Lower leg skin (tissue), 3 donors: ENCODE measurements at regions not wholly inside any gene's neighbourhood (a gene's known extent, or its start where the extent isn't known, plus 50 kb on each side); places are given as distances from the start of the nearest gene placed in this dataset.

Experiments
- CTCF ChIP-seq, 3 donors: fragments of 450-650 bp; IDR thresholded peaks; one replicate each; pipeline ENCODE4 v1.5.1; 2016; ENCODE audit warnings: antibody characterized with exemption in 3 of 3, mild to moderate bottlenecking in 3 of 3, moderate library complexity in 2 of 3
- POLR2A ChIP-seq, 2 donors: fragments of 450-650 bp; IDR thresholded peaks; one replicate each; pipeline ENCODE4 v1.6.1; 2016 to 2017; ENCODE audit warnings: antibody characterized with exemption in 2 of 2, mild to moderate bottlenecking in 1 of 2, moderate library complexity in 1 of 2

- TF ChIP-seq CTCF (IDR thresholded peaks at IDR 0.05): no peak
- TF ChIP-seq POLR2A (IDR thresholded peaks at IDR 0.05): no peak
Measured at GRCh38 chr6:85355816-85356215, 94.1 kb upstream of the NT5E start.
